ENCODE measurements at regions not wholly inside any gene's neighbourhood (a gene's known extent, or its start where the extent isn't known, plus 50 kb on each side); places are given as distances from the start of the nearest gene placed in this dataset.

- no peak for TF ChIP-seq CTCF (IDR thresholded peaks at IDR 0.05; ENCODE audit: borderline replicate concordance, extremely low read depth, low read length, poor library complexity, severe bottlenecking)
- no peak for TF ChIP-seq EZH2 (IDR thresholded peaks at IDR 0.05; ENCODE audit: borderline replicate concordance, low read depth, low read length, severe bottlenecking)
Observed at GRCh38 chr2:4628998-4629501, 925.7 kb downstream of the DCDC2C start.

Data from DND-41 (cell line).